NT2/D1 (cell line): ENCODE measurements at regions not wholly inside any gene's neighbourhood (a gene's known extent, or its start where the extent isn't known, plus 50 kb on each side); places are given as distances from the start of the nearest gene placed in this dataset.
"Not testable (repeated sequence)": the region's sequence is repeated elsewhere in the genome, so short reads cannot be mapped to it uniquely, and the experiment has no call there.

Experiments
- YY1 ChIP-seq: IDR thresholded peaks from 2 replicates; pipeline ENCODE4 v1.6.1; 2011; ENCODE audit not compliant: insufficient read length, insufficient read depth
- ZNF274 ChIP-seq: IDR thresholded peaks from 2 replicates; pipeline ENCODE4 v1.6.1; 2011; ENCODE audit warnings: mild to moderate bottlenecking, low read depth, low read length

DNA sequence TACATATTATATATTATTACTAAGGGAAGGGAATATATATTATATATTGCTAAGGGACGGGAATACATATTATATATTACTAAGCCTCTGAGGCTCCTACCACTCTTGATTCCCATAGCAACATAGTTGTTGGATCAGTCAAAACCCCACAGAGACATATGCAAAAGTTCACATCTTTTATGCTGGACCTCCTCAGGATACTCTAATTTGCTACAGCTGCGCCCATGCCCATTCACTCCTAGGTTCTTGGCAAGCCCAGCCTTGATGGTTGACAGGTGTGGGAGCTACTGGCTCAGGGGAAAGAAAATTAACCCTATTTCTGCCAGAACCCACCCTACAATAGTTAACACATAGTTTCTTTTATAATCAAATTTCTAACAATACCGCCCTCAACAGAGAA is 752.2 kb downstream of the TTLL7 start:
- TF ChIP-seq YY1, ZNF274: not testable (repeated sequence)
